ENCODE measurements at regions not wholly inside any gene's neighbourhood (a gene's known extent, or its start where the extent isn't known, plus 50 kb on each side); places are given as distances from the start of the nearest gene placed in this dataset.

GRCh38 chr21:15301736-15302135, 236.9 kb upstream of the NRIP1 start:
- TF ChIP-seq, protein P1, sequence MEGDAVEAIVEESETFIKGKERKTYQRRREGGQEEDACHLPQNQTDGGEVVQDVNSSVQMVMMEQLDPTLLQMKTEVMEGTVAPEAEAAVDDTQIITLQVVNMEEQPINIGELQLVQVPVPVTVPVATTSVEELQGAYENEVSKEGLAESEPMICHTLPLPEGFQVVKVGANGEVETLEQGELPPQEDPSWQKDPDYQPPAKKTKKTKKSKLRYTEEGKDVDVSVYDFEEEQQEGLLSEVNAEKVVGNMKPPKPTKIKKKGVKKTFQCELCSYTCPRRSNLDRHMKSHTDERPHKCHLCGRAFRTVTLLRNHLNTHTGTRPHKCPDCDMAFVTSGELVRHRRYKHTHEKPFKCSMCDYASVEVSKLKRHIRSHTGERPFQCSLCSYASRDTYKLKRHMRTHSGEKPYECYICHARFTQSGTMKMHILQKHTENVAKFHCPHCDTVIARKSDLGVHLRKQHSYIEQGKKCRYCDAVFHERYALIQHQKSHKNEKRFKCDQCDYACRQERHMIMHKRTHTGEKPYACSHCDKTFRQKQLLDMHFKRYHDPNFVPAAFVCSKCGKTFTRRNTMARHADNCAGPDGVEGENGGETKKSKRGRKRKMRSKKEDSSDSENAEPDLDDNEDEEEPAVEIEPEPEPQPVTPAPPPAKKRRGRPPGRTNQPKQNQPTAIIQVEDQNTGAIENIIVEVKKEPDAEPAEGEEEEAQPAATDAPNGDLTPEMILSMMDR (IDR thresholded peaks at IDR 0.05) = no peak
- TF ChIP-seq POLR2AphosphoS5 (IDR thresholded peaks at IDR 0.05) (no peak), POLR2A (IDR thresholded peaks at IDR 0.05) (no peak)

All from prostate gland (tissue), 2 donors.